Epidermal melanocyte (primary cell): ENCODE measurements at regions not wholly inside any gene's neighbourhood (a gene's known extent, or its start where the extent isn't known, plus 50 kb on each side); places are given as distances from the start of the nearest gene placed in this dataset.

Experiments used
- DNase-seq: peaks from one replicate; pipeline ENCODE4 v3.0.0; 2011; ENCODE audit warnings: low spot score; ENCODE audit not compliant: insufficient read length

DNA sequence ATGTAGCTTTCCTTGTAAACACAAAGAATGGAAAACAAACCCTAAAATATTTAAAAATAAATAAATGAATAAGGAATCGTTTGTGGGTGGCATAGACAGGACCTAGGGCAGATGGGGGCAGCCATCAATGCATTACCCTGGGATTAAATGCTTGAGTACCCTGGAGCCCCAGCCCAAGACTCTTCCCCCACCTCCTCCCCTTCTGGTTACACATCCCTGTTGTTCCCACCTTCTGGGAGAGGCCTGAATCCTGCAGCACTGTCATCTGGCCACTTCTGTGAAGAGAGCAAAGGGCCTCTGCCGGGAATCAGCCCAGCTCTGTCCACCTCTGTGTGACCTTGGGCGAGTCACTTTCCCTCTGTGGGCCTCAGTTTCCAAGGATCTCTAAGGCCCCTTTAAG is 61.6 kb upstream of the COL13A1 start:
- DNase-seq: no peak

DNA sequence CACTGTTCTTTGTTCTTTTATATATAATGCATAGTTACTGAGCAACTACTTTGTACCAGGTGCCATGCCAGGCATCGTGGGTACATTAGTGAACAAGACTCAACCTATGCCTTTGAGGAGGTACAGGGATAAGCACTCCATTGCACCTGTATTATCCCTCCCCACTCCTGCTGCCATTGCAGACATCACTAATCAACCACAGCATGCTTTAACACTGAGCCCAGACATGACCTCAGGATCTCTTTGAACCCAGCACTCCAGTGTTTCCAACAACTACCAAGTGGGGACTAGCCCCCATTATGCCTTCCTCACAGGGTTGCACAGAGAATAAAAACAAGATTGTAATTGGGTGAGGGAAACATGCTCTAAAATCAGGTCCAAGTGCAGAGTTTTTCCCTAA is 60.5 kb upstream of the COL13A1 start:
- DNase-seq: no peak

DNA sequence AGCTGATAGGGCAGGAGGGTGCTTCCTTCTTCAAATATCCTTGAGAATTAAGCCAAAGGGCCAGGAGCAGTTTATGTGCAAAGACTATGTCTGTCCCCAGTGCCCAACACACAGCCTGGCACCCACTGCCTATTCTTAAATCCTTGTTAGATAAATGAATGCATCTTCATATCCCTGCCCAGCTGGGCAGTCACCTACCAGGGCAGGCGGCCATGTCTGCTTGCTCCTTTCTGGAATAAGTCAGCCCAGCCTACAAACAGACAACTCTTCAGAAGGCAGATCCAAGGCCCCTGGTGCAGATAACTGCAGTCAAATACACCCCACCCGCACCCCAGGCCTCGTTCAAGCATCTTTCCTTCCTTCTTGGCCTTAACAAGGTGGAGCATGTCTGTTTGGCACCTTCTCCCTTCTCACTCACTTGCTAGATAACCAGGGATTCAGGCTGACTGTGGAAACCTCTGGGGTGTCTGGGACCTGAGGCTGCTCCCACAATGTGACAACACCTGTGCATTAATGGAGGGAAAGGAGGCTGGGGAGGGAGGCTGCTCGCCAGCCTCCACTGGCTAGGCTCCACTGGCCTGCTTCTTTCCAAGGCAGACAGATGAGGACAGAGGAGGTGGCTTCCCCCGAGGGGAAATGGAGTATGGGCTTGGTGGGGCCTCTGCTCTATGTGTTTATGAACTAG is 59.9 kb upstream of the COL13A1 start:
- no peak for DNase-seq

DNA sequence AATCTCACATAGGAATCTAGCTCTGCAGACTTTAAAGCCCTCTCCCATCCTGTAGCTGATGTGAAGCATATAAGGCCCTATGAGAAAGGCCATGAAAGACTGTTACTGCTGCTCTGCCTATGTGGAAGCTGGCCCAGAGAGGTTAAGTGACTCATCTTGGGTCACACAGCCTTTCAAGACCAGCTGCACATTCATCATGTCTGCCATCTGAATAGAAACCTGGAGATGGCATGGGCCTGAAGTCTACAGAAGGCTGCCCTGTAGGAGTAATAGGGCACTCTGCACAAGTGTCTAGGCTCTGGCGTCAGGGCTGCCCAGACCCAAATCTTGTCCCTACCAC is 59.4 kb upstream of the COL13A1 start:
- no peak for DNase-seq

DNA sequence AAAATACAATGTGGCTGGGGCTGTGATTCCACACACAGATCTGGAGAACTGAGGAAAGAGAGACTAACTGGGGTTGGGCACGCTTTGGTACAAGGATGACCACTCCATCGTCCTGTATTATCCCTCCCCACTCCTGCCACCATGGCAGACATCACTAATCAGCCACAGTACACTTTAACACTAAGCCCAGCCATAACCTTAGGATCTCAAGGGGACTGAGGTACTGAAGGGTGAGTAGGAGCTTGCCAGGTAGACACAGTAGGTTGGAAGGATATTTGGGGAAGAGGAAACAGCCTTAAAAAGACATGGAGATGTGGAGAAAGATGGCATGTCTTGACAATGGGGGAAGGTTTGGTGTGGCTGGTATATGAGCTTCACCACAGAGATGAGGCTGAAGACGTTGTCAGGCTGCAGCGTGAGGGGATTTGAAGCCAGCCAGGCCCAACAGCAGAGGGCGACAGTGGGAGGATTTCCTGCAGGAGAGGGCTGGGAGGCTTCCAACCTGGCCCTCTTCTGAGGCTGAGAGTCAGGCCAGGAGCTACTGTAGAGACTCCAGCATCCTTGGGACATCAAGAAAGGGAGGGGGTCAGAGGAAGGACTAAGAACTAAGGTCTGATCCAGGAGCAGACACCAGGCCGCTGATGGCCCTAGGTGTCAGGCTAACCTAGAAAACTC is 58.6 kb upstream of the COL13A1 start:
- no peak for DNase-seq

GRCh38 chr10:69744971-69745370 is 56.7 kb upstream of the COL13A1 start:
- no peak for DNase-seq

DNA sequence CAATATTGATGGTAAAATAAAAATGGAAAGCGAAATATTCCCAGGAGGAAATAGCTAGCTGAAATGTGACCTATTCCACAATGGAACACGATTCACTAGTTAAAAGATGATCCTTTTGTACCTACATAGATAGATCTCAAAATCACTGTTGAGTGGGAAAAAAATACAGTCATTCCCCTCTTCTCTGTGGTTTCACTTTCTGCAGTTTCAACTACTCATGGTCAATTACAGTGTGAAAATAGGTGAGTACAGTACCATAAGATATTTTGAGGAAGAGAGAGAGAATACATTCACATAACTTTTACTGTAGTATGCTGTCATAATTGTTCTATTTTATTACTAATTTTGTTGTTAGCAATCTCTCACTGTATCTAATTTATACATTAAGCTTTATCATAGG is 56.0 kb upstream of the COL13A1 start:
- DNase-seq: no peak

DNA sequence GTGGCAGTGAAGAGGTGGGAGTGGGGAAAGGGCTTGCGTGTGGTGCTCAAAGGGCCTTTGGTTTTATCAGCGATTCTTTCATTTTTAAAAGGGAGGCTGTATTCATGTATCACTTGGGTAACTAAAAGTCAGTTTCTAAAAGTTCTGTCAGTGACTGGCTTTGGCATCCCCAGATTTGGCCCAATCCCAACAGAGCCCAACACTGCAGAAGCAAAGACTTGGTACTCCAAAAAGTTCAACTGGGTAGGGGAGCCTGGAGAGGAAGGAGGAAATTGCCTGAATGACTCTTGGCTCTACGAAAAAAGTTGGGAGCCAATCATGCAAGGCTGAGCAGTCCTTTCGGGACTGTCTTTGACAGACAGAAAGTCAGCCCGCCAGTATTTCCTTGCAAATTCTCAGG is 54.5 kb upstream of the COL13A1 start:
- no peak for DNase-seq

- DNase-seq: no peak
These were observed 53.1 kb upstream of the COL13A1 start for GRCh38 chr10:69748621-69749020.

DNA sequence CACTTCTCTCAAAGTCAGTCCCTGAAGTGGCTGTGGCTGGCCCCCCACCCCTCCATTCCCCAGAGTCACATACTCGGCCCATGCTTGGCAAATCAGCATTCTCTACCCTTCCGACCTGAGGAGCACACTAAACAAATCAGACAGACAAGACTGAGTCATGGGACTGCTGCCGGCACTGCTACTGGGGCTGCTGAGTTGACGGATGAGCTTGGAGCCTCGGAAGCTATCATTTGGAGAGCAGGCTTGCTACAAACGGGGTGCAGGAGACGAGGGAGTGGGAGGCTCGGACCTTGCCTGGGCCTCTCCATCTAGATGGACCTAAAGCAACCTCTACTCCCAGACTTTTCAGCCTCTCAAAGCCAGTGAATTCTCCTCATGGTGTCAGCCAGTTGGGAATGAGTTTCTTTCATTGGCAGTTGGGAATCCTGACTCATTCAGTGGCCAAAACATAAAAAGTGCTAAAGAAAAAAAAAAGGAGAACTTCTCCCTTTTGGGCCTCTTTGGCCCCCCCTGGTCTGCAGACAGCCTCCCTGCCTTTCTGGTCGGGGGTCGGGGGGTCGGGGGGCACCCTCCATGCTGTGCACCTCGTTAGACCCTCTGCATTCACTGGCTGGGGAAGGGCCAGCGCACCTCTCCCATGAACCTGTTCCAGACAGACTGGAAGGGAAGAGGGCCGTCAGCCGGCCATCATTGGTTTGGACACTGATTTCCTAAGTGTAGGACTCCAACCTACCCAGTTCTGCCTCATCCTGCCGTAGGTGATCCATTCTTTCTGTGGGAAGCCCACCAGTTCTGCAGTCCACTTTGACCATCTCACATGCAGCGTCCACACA is 52.3 kb upstream of the COL13A1 start:
- no peak for DNase-seq

DNA sequence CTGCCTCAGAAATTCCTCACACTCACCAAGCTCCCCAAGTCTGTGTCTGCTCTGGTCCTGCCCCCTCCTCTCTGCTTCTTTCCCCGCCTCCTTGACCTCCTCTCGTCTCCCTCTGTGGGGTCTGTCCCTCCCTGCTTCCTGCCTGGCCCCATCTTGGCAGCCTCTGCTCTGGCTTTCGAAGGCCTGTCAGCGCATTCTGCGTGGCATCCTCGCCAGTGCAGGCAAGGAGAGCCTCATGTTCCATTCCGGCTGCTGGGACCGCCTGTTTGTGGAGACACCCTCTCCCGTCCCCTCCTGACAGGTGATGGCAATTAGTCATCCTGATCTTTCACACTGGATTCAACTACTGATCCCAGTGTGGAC is 51.7 kb upstream of the COL13A1 start:
- no peak for DNase-seq

DNA sequence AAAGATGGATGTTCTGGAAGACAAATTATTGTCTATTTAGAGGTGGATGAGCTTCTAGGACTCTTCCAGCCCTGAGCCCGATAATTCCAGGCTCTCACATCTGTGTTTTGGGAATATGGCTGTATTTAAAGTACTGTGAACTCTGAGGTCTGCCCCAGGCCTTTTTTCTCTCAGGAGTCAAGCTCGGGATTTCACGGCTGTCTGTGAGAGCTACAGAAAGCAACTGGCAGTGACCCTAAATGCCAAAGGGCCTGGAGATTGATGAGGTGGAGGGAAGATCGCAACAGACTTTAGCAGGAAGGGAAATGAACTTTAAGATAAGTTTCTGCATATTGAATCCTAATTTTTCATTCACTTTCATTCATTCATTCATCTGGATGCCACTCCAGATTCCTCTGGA is 51.0 kb upstream of the COL13A1 start:
- no peak for DNase-seq

GRCh38 chr10:69751214-69751613 is 50.5 kb upstream of the COL13A1 start:
- no peak for DNase-seq
